ENCODE measurements at regions not wholly inside any gene's neighbourhood (a gene's known extent, or its start where the extent isn't known, plus 50 kb on each side); places are given as distances from the start of the nearest gene placed in this dataset.

GRCh38 chr7:106807474-106807873 lies 57.6 kb upstream of the PIK3CG start:
- Histone ChIP-seq H2BK20ac (ENCODE audit: low read depth, low read length, poor library complexity, severe bottlenecking) (no peak overlapping the region), H3K4me2 (ENCODE audit: insufficient read depth, insufficient read length, low read length) (no peak overlapping the region), H3K9me3 (ENCODE audit: control insufficient read depth, low read depth, low read length) (no peaks in the 10 kb centered on the region), H3K14ac (ENCODE audit: insufficient read depth, low read length) (no peak overlapping the region), H3K4me1 (ENCODE audit: insufficient read depth, low read length) (peaks cover 3% of the 10 kb centered on the region; the same call in 1 of the 2 replicates), H3K79me2 (ENCODE audit: insufficient read depth, low read length) (no peaks in the 10 kb centered on the region), H2BK12ac (ENCODE audit: insufficient read length, low read depth, low read length) (no peak overlapping the region), H3K79me1 (ENCODE audit: insufficient read depth, low read depth, low read length, poor library complexity, severe bottlenecking) (no peaks in the 10 kb centered on the region), H3K9ac (ENCODE audit: extremely low read depth, insufficient read length, low read length) (no peak overlapping the region), H3K4ac (ENCODE audit: low read depth, low read length) (no peak overlapping the region), H3T11ph (ENCODE audit: low read length) (no peak overlapping the region), H4K20me1 (ENCODE audit: control insufficient read depth, insufficient read depth, insufficient read length) (no peaks in the 10 kb centered on the region), H3K23ac (ENCODE audit: insufficient read length, low read depth, low read length) (no peak overlapping the region), H4K5ac (ENCODE audit: insufficient read length, low read depth, low read length) (no peak overlapping the region), H3K23me2 (ENCODE audit: insufficient read length, low read depth, low read length, poor library complexity, severe bottlenecking) (no peaks in the 10 kb centered on the region), H4K91ac (ENCODE audit: insufficient read length, low read depth, low read length) (no peak overlapping the region), H2BK15ac (ENCODE audit: low read depth, low read length) (no peak overlapping the region), H2AFZ (ENCODE audit: low read length) (no peak overlapping the region), H3K56ac (ENCODE audit: insufficient read length, low read depth, low read length) (no peak overlapping the region), H3K18ac (ENCODE audit: insufficient read length, low read depth, low read length) (no peak overlapping the region), H3K27ac (ENCODE audit: insufficient read length, low read depth, low read length) (no peak overlapping the region), H2BK120ac (ENCODE audit: low read depth, low read length, poor library complexity, severe bottlenecking) (no peak overlapping the region), H4K8ac (replicated peaks; ENCODE audit: insufficient read length, low read depth, low read length) (no peak overlapping the region), H3K27me3 (ENCODE audit: insufficient read depth, low read length) (no peaks in the 10 kb centered on the region), H2AK5ac (ENCODE audit: insufficient read length, low read length) (no peak overlapping the region), H2BK5ac (ENCODE audit: insufficient read length, low read length) (no peak overlapping the region)
- peaks cover 3 to 5% of the 10 kb centered on the region in 2 experiments; a peak in 1 of 5 replicates for H3K9me3 Mint-ChIP-seq
- H3K27me3 Mint-ChIP-seq (ENCODE audit: low read depth): peaks cover 2% of the 10 kb centered on the region
- TF ChIP-seq CTCF (conservative IDR thresholded peaks at IDR 0.05): no peak
- H3K27ac Mint-ChIP-seq: no peak overlapping the region
- H3K36me3 Mint-ChIP-seq (ENCODE audit: insufficient read depth in 1 of 3, low read depth in 3 of 3): peaks cover 0 to 6% (median 0%) of the 10 kb centered on the region in 3 experiments; a peak in 3 of 7 replicates
- H3K4me3 Mint-ChIP-seq: no peak overlapping the region
- WGBS (ENCODE audit: extremely low coverage, insufficient read length, low lambda C conversion rate): no CpG with 5 or more reads among the region's 4 CpGs
- DNase-seq: no peak
- peaks cover 9 to 21% of the 10 kb centered on the region in 2 experiments for H3K4me1 Mint-ChIP-seq
